Mesothelial cell of epicardium (in vitro differentiated cells): ENCODE measurements at regions not wholly inside any gene's neighbourhood (a gene's known extent, or its start where the extent isn't known, plus 50 kb on each side); places are given as distances from the start of the nearest gene placed in this dataset.

Experiments
- DNase-seq, 2 experiments: peaks; one replicate each; pipeline ENCODE4 v3.0.0; 2021; ENCODE audit warnings: low spot score in 2 of 2; ENCODE audit not compliant: unreplicated experiment in 2 of 2
- H3K27ac Mint-ChIP-seq: 2 replicates; pipeline ENCODE4 v1.8.0; 2021; ENCODE audit warnings: mixed read lengths
- H3K27me3 Mint-ChIP-seq: 2 replicates; pipeline ENCODE4 v1.8.0; 2021; ENCODE audit warnings: low read depth, mixed read lengths
- H3K36me3 Mint-ChIP-seq: 2 replicates; pipeline ENCODE4 v1.8.0; 2021; ENCODE audit warnings: mixed read lengths
- H3K4me1 Mint-ChIP-seq: 2 replicates; pipeline ENCODE4 v1.8.0; 2021; ENCODE audit warnings: mixed read lengths
- H3K4me3 Mint-ChIP-seq: 2 replicates; pipeline ENCODE4 v1.8.0; 2021; ENCODE audit warnings: mild to moderate bottlenecking, moderate library complexity, mixed read lengths
- H3K9me3 Mint-ChIP-seq: 2 replicates; pipeline ENCODE4 v1.8.0; 2021; ENCODE audit warnings: mixed read lengths
- TF ChIP-seq, protein P1 (sequence below): fragments of 200-600 bp; sonication (generic); IDR thresholded peaks from one replicate; pipeline ENCODE4 v1.5.0; 2021; ENCODE audit warnings: antibody characterized with exemption; ENCODE audit not compliant: unreplicated experiment

GRCh38 chr12:42706321-42706720 lies 116.8 kb upstream of the PRICKLE1 start:
- Mint-ChIP-seq H3K27ac (no peak overlapping the region), H3K36me3 (peaks cover 3% of the 10 kb centered on the region), H3K4me1 (peaks cover 2% of the 10 kb centered on the region), H3K4me3 (no peak overlapping the region), H3K27me3 (no peaks in the 10 kb centered on the region), H3K9me3 (peaks cover 19% of the 10 kb centered on the region)
- TF ChIP-seq, protein P1, sequence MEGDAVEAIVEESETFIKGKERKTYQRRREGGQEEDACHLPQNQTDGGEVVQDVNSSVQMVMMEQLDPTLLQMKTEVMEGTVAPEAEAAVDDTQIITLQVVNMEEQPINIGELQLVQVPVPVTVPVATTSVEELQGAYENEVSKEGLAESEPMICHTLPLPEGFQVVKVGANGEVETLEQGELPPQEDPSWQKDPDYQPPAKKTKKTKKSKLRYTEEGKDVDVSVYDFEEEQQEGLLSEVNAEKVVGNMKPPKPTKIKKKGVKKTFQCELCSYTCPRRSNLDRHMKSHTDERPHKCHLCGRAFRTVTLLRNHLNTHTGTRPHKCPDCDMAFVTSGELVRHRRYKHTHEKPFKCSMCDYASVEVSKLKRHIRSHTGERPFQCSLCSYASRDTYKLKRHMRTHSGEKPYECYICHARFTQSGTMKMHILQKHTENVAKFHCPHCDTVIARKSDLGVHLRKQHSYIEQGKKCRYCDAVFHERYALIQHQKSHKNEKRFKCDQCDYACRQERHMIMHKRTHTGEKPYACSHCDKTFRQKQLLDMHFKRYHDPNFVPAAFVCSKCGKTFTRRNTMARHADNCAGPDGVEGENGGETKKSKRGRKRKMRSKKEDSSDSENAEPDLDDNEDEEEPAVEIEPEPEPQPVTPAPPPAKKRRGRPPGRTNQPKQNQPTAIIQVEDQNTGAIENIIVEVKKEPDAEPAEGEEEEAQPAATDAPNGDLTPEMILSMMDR = no peak
- no peak for DNase-seq

GRCh38 chr12:42705863-42706262 lies 116.3 kb upstream of the PRICKLE1 start:
- TF ChIP-seq, protein P1 = no peak
- Mint-ChIP-seq H3K9me3 (peaks cover 14% of the 10 kb centered on the region), H3K36me3 (no peaks in the 10 kb centered on the region), H3K4me3 (no peak overlapping the region), H3K4me1 (peaks cover 2% of the 10 kb centered on the region), H3K27me3 (no peaks in the 10 kb centered on the region), H3K27ac (no peak overlapping the region)
- no peak for DNase-seq

DNA sequence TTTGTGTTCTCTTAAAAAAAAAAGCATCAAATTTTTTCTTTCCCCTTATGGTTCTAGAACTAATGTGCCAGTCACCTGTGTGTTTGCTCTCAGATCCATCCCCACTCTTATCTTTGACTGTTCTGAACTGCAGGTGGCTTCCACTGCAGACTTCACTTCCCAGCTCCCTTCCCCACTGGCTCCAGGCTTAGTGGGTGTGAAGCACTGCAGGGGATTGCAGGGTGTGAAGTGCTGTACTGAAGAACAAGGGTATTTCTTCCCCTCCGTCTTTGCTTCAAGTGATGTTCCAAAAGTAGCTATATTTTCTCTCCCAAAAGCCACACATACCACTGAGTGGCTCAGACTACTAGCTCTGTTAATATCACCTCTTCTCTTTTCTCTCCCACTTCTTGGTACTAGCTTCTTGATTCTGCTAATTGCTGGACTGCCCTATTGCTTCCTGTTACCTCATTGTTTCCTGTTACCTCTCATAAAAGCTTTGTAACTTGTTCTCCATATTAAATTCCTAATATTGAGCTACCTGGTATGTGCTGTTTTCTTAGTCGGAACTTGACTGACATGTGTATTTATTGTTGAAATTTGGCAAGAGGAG lies 115.4 kb upstream of the PRICKLE1 start:
- Mint-ChIP-seq H3K9me3 (peaks cover 7% of the 10 kb centered on the region), H3K36me3 (no peaks in the 10 kb centered on the region), H3K4me1 (peaks cover 2% of the 10 kb centered on the region), H3K27ac (no peak overlapping the region), H3K4me3 (no peak overlapping the region), H3K27me3 (no peaks in the 10 kb centered on the region)
- DNase-seq = no peak
- TF ChIP-seq, protein P1 = no peak

GRCh38 chr12:42704340-42704739 lies 114.8 kb upstream of the PRICKLE1 start:
- no peak overlapping the region for H3K4me3 Mint-ChIP-seq
- peaks cover 2% of the 10 kb centered on the region for H3K4me1 Mint-ChIP-seq
- no peaks in the 10 kb centered on the region for H3K36me3 Mint-ChIP-seq
- H3K27me3 Mint-ChIP-seq = no peaks in the 10 kb centered on the region
- H3K27ac Mint-ChIP-seq = no peak overlapping the region
- TF ChIP-seq, protein P1 = no peak
- H3K9me3 Mint-ChIP-seq = peaks cover 2% of the 10 kb centered on the region
- no peak for DNase-seq

- no peak for DNase-seq
- no peaks in the 10 kb centered on the region for H3K9me3 Mint-ChIP-seq
- H3K27ac Mint-ChIP-seq = no peak overlapping the region
- no peaks in the 10 kb centered on the region for H3K36me3 Mint-ChIP-seq
- TF ChIP-seq, protein P1 = no peak
- H3K4me1 Mint-ChIP-seq = peaks cover 2% of the 10 kb centered on the region
- no peaks in the 10 kb centered on the region for H3K27me3 Mint-ChIP-seq
- no peak overlapping the region for H3K4me3 Mint-ChIP-seq
Measured at GRCh38 chr12:42701084-42701483, 111.5 kb upstream of the PRICKLE1 start.

- no peaks in the 10 kb centered on the region for H3K4me1 Mint-ChIP-seq
- no peaks in the 10 kb centered on the region for H3K27me3 Mint-ChIP-seq
- TF ChIP-seq, protein P1 = no peak
- H3K27ac Mint-ChIP-seq = no peak overlapping the region
- H3K36me3 Mint-ChIP-seq = no peaks in the 10 kb centered on the region
- peaks cover 4% of the 10 kb centered on the region for H3K9me3 Mint-ChIP-seq
- no peak overlapping the region for H3K4me3 Mint-ChIP-seq
- no peak for DNase-seq
Measured at GRCh38 chr12:42698213-42698612, 108.7 kb upstream of the PRICKLE1 start.
